GM19395 (cell line): ENCODE measurements at regions not wholly inside any gene's neighbourhood (a gene's known extent, or its start where the extent isn't known, plus 50 kb on each side); places are given as distances from the start of the nearest gene placed in this dataset.
"Not testable (repeated sequence)": the region's sequence is repeated elsewhere in the genome, so short reads cannot be mapped to it uniquely, and the experiment has no call there.

Source experiments
- ATAC-seq: cut with Tn5 transposase; IDR thresholded peaks from one replicate; pipeline ENCODE4 v1.9.1; 2021; ENCODE audit warnings: mild to moderate bottlenecking, moderate library complexity; ENCODE audit not compliant: unreplicated experiment

GRCh38 chr4:34939073-34939472, 1305.2 kb downstream of the ARAP2 start:
- no peak for ATAC-seq

GRCh38 chr4:34943741-34944386, 1300.5 kb downstream of the ARAP2 start:
- no peak for ATAC-seq

- ATAC-seq, result no peak
These were observed 1293.4 kb downstream of the ARAP2 start for GRCh38 chr4:34950926-34951325.

GRCh38 chr4:34953145-34953799, 1291.0 kb downstream of the ARAP2 start:
- no peak for ATAC-seq

- no peak for ATAC-seq
These were observed 1279.7 kb downstream of the ARAP2 start for GRCh38 chr4:34964613-34965012.

GRCh38 chr4:34972189-34972588, 1272.1 kb downstream of the ARAP2 start:
- no peak for ATAC-seq

GRCh38 chr4:34973650-34974312, 1270.5 kb downstream of the ARAP2 start:
- ATAC-seq, result no peak

GRCh38 chr4:34974313-34974680, 1270.0 kb downstream of the ARAP2 start:
- no peak for ATAC-seq

- not testable (repeated sequence) for ATAC-seq
These were observed 1223.1 kb downstream of the ARAP2 start for GRCh38 chr4:35021222-35021621.

GRCh38 chr4:35025152-35025834, 1219.0 kb downstream of the ARAP2 start:
- no peak for ATAC-seq

- ATAC-seq, result no peak
These were observed 1206.1 kb downstream of the ARAP2 start for GRCh38 chr4:35038079-35038805.

GRCh38 chr4:35038845-35039244, 1205.5 kb downstream of the ARAP2 start:
- ATAC-seq, result no peak

- ATAC-seq, result no peak
These were observed 1191.8 kb downstream of the ARAP2 start for GRCh38 chr4:35052546-35052945.

GRCh38 chr4:35063031-35063570, 1181.2 kb downstream of the ARAP2 start:
- no peak for ATAC-seq

- ATAC-seq, result no peak
These were observed 1177.9 kb downstream of the ARAP2 start for GRCh38 chr4:35066406-35066805.

- ATAC-seq, result no peak
These were observed 1163.5 kb downstream of the ARAP2 start for GRCh38 chr4:35080799-35081198.

- no peak for ATAC-seq
These were observed 1157.1 kb downstream of the ARAP2 start for GRCh38 chr4:35087218-35087617.

GRCh38 chr4:35100932-35101331, 1143.4 kb downstream of the ARAP2 start:
- no peak for ATAC-seq

- ATAC-seq, result no peak
These were observed 1142.2 kb downstream of the ARAP2 start for GRCh38 chr4:35102066-35102465.

GRCh38 chr4:35105486-35105885, 1138.8 kb downstream of the ARAP2 start:
- ATAC-seq, result no peak
